ENCODE measurements at regions not wholly inside any gene's neighbourhood (a gene's known extent, or its start where the extent isn't known, plus 50 kb on each side); places are given as distances from the start of the nearest gene placed in this dataset.

GRCh38 chr5:133821311-133821741, 147.1 kb downstream of the C5orf15 start:
- H3K27ac Mint-ChIP-seq = no peak overlapping the region
- H3K4me1 Mint-ChIP-seq (ENCODE audit: low read depth) = peaks cover 20% of the 10 kb centered on the region
- POLR2A ChIA-PET = no interaction called here
- CTCF ChIA-PET = no interaction called here
- intact Hi-C loops (cut with micrococcal nuclease) = no loop called here
- H3K27me3 Mint-ChIP-seq = peaks cover 19% of the 10 kb centered on the region
- no peaks in the 10 kb centered on the region for H3K36me3 Mint-ChIP-seq
- H3K4me3 Mint-ChIP-seq = no peak overlapping the region
- DNase-seq = no peak
- H3K9me3 Mint-ChIP-seq = no peaks in the 10 kb centered on the region

- no peak for DNase-seq
- Mint-ChIP-seq H3K4me1 (ENCODE audit: low read depth) (peaks cover 13% of the 10 kb centered on the region), H3K4me3 (no peak overlapping the region), H3K27ac (no peak overlapping the region), H3K9me3 (no peaks in the 10 kb centered on the region), H3K36me3 (no peaks in the 10 kb centered on the region), H3K27me3 (peaks cover 19% of the 10 kb centered on the region)
- ChIA-PET POLR2A (no interaction called here), CTCF (no interaction called here)
- intact Hi-C loops (cut with micrococcal nuclease) = no loop called here
Measured at GRCh38 chr5:133820507-133820906, 147.9 kb downstream of the C5orf15 start.

GRCh38 chr5:133819977-133820471, 148.4 kb downstream of the C5orf15 start:
- CTCF ChIA-PET = no interaction called here
- Mint-ChIP-seq H3K9me3 (no peaks in the 10 kb centered on the region), H3K4me1 (ENCODE audit: low read depth) (peaks cover 8% of the 10 kb centered on the region), H3K27ac (no peak overlapping the region), H3K36me3 (no peaks in the 10 kb centered on the region), H3K27me3 (peaks cover 20% of the 10 kb centered on the region), H3K4me3 (no peak overlapping the region)
- no peak for DNase-seq
- POLR2A ChIA-PET = no interaction called here
- intact Hi-C loops (cut with micrococcal nuclease) = no loop called here

- POLR2A ChIA-PET = no interaction called here
Measured at GRCh38 chr5:133818869-133819600, 149.4 kb downstream of the C5orf15 start.

GRCh38 chr5:133818031-133818431, 150.4 kb downstream of the C5orf15 start:
- Mint-ChIP-seq H3K9me3 (no peaks in the 10 kb centered on the region), H3K36me3 (no peaks in the 10 kb centered on the region), H3K4me3 (no peak overlapping the region), H3K27me3 (peaks cover 23% of the 10 kb centered on the region), H3K27ac (no peak overlapping the region), H3K4me1 (ENCODE audit: low read depth) (peaks cover 2% of the 10 kb centered on the region)
- ChIA-PET CTCF (interaction anchor here (0.8 kb wide), 1 partner anchor 311 kb away, joined by 4 read pairs; no protein-coding TSS in a partner anchor), POLR2A (no interaction called here)
- DNase-seq = no peak
- intact Hi-C loops (cut with micrococcal nuclease) = no loop called here

More at GRCh38 chr5:133818869-133819600, 149.4 kb downstream of the C5orf15 start:
- intact Hi-C loops (cut with micrococcal nuclease) = no loop called here
- H3K36me3 Mint-ChIP-seq = no peaks in the 10 kb centered on the region
- H3K4me3 Mint-ChIP-seq = no peak overlapping the region
- no peak for DNase-seq
- CTCF ChIA-PET = interaction anchor here (0.8 kb wide), 1 partner anchor 312 kb away, joined by 4 read pairs; no protein-coding TSS in a partner anchor
- no peak overlapping the region for H3K27ac Mint-ChIP-seq
- H3K27me3 Mint-ChIP-seq = peaks cover 23% of the 10 kb centered on the region
- H3K4me1 Mint-ChIP-seq (ENCODE audit: low read depth) = peaks cover 2% of the 10 kb centered on the region
- no peaks in the 10 kb centered on the region for H3K9me3 Mint-ChIP-seq

- no peak overlapping the region for H3K4me3 Mint-ChIP-seq
- intact Hi-C loops (cut with micrococcal nuclease) = no loop called here
- H3K36me3 Mint-ChIP-seq = no peaks in the 10 kb centered on the region
- H3K4me1 Mint-ChIP-seq (ENCODE audit: low read depth) = peaks cover 2% of the 10 kb centered on the region
- no peak for DNase-seq
- no peaks in the 10 kb centered on the region for H3K9me3 Mint-ChIP-seq
- peaks cover 20% of the 10 kb centered on the region for H3K27me3 Mint-ChIP-seq
- CTCF ChIA-PET = no interaction called here
- H3K27ac Mint-ChIP-seq = no peak overlapping the region
- POLR2A ChIA-PET = no interaction called here
Measured at GRCh38 chr5:133817456-133817855, 151.0 kb downstream of the C5orf15 start.

GRCh38 chr5:133816791-133817190, 151.6 kb downstream of the C5orf15 start:
- no peaks in the 10 kb centered on the region for H3K9me3 Mint-ChIP-seq
- H3K4me1 Mint-ChIP-seq (ENCODE audit: low read depth) = peaks cover 2% of the 10 kb centered on the region
- intact Hi-C loops (cut with micrococcal nuclease) = no loop called here
- no peaks in the 10 kb centered on the region for H3K36me3 Mint-ChIP-seq
- DNase-seq = no peak
- CTCF ChIA-PET = no interaction called here
- H3K27me3 Mint-ChIP-seq = peaks cover 18% of the 10 kb centered on the region
- POLR2A ChIA-PET = no interaction called here
- no peak overlapping the region for H3K4me3 Mint-ChIP-seq
- H3K27ac Mint-ChIP-seq = no peak overlapping the region

- Mint-ChIP-seq H3K27me3 (peaks cover 14% of the 10 kb centered on the region), H3K4me1 (ENCODE audit: low read depth) (peaks cover 2% of the 10 kb centered on the region), H3K27ac (no peak overlapping the region), H3K9me3 (no peaks in the 10 kb centered on the region), H3K36me3 (no peaks in the 10 kb centered on the region), H3K4me3 (no peak overlapping the region)
- intact Hi-C loops (cut with micrococcal nuclease) = no loop called here
- ChIA-PET CTCF (no interaction called here), POLR2A (no interaction called here)
- DNase-seq = no peak
Measured at GRCh38 chr5:133814152-133814551, 154.3 kb downstream of the C5orf15 start.

GRCh38 chr5:133811168-133811567, 157.3 kb downstream of the C5orf15 start:
- CTCF ChIA-PET = no interaction called here
- no peak overlapping the region for H3K4me3 Mint-ChIP-seq
- no peak overlapping the region for H3K27ac Mint-ChIP-seq
- no peaks in the 10 kb centered on the region for H3K36me3 Mint-ChIP-seq
- H3K4me1 Mint-ChIP-seq (ENCODE audit: low read depth) = no peaks in the 10 kb centered on the region
- peaks cover 5% of the 10 kb centered on the region for H3K27me3 Mint-ChIP-seq
- DNase-seq = no peak
- intact Hi-C loops (cut with micrococcal nuclease) = no loop called here
- POLR2A ChIA-PET = no interaction called here
- H3K9me3 Mint-ChIP-seq = no peaks in the 10 kb centered on the region

GRCh38 chr5:133809801-133810200, 158.6 kb downstream of the C5orf15 start:
- no peak overlapping the region for H3K27ac Mint-ChIP-seq
- H3K27me3 Mint-ChIP-seq = peaks cover 3% of the 10 kb centered on the region
- intact Hi-C loops (cut with micrococcal nuclease) = no loop called here
- no peak for DNase-seq
- H3K4me3 Mint-ChIP-seq = no peak overlapping the region
- H3K36me3 Mint-ChIP-seq = no peaks in the 10 kb centered on the region
- H3K4me1 Mint-ChIP-seq (ENCODE audit: low read depth) = no peaks in the 10 kb centered on the region
- ChIA-PET CTCF (no interaction called here), POLR2A (no interaction called here)
- H3K9me3 Mint-ChIP-seq = no peaks in the 10 kb centered on the region

- intact Hi-C loops (cut with micrococcal nuclease) = no loop called here
- DNase-seq = no peak
Measured at GRCh38 chr5:133807348-133807747, 161.1 kb downstream of the C5orf15 start.

GRCh38 chr5:133806847-133807246, 161.6 kb downstream of the C5orf15 start:
- H3K27me3 Mint-ChIP-seq = peaks cover 12% of the 10 kb centered on the region
- no peaks in the 10 kb centered on the region for H3K9me3 Mint-ChIP-seq
- H3K4me3 Mint-ChIP-seq = no peak overlapping the region
- ChIA-PET POLR2A (no interaction called here), CTCF (no interaction called here)
- no peak for DNase-seq
- H3K36me3 Mint-ChIP-seq = no peaks in the 10 kb centered on the region
- no peaks in the 10 kb centered on the region for H3K4me1 Mint-ChIP-seq (ENCODE audit: low read depth)
- intact Hi-C loops (cut with micrococcal nuclease) = no loop called here
- no peak overlapping the region for H3K27ac Mint-ChIP-seq

More at GRCh38 chr5:133807348-133807747, 161.1 kb downstream of the C5orf15 start:
- H3K27ac Mint-ChIP-seq = no peak overlapping the region
- ChIA-PET CTCF (no interaction called here), POLR2A (no interaction called here)
- no peak overlapping the region for H3K4me3 Mint-ChIP-seq
- H3K36me3 Mint-ChIP-seq = no peaks in the 10 kb centered on the region
- no peaks in the 10 kb centered on the region for H3K9me3 Mint-ChIP-seq
- peaks cover 10% of the 10 kb centered on the region for H3K27me3 Mint-ChIP-seq
- no peaks in the 10 kb centered on the region for H3K4me1 Mint-ChIP-seq (ENCODE audit: low read depth)

Measured in activated CD4-positive, alpha-beta memory T cell treated with anti-CD3 and anti-CD28 coated beads for 36 hours (primary cell).